ENCODE measurements at regions not wholly inside any gene's neighbourhood (a gene's known extent, or its start where the extent isn't known, plus 50 kb on each side); places are given as distances from the start of the nearest gene placed in this dataset.
A peak's percentile ranks its signal among the peaks of the same experiment; 100 is the strongest.

GRCh38 chr10:78527296-78527695, 493.6 kb downstream of the RPS24 start:
- Histone ChIP-seq H3K9ac (ENCODE audit: low read depth in 1 of 2, low read length in 2 of 2) (no peak overlapping the region), H3K4me3 (ENCODE audit: low read depth in 1 of 2, low read length in 2 of 2) (no peak overlapping the region), H3K27me3 (ENCODE audit: control insufficient read depth in 1 of 2, insufficient read depth in 2 of 2, low read length in 2 of 2) (peaks cover 0 to 2% of the 10 kb centered on the region in 2 donors), H3K9me3 (ENCODE audit: control insufficient read depth in 1 of 2, low read length in 2 of 2) (no peaks in the 10 kb centered on the region), H3K27ac (ENCODE audit: low read depth, low read length) (no peak overlapping the region), H3K4me1 (ENCODE audit: control insufficient read depth in 1 of 2, insufficient read depth in 2 of 2, low read length in 2 of 2) (peaks cover 0 to 3% of the 10 kb centered on the region in 2 donors), H3K36me3 (ENCODE audit: control insufficient read depth in 1 of 2, insufficient read depth in 2 of 2, low read length in 2 of 2) (no peaks in the 10 kb centered on the region)

GRCh38 chr10:78528749-78529204, 495.1 kb downstream of the RPS24 start:
- Histone ChIP-seq H3K4me1 (ENCODE audit: control insufficient read depth in 1 of 2, insufficient read depth in 2 of 2, low read length in 2 of 2) (peaks cover 0 to 3% of the 10 kb centered on the region in 2 donors), H3K9ac (ENCODE audit: low read depth in 1 of 2, low read length in 2 of 2) (peak overlapping the region in 1 of 2 donors; percentile 26), H3K27me3 (ENCODE audit: control insufficient read depth in 1 of 2, insufficient read depth in 2 of 2, low read length in 2 of 2) (no peaks in the 10 kb centered on the region), H3K27ac (ENCODE audit: low read depth, low read length) (no peak overlapping the region), H3K4me3 (ENCODE audit: low read depth in 1 of 2, low read length in 2 of 2) (peak overlapping the region; percentile 38 to 40), H3K9me3 (ENCODE audit: control insufficient read depth in 1 of 2, low read length in 2 of 2) (no peaks in the 10 kb centered on the region), H3K36me3 (ENCODE audit: control insufficient read depth in 1 of 2, insufficient read depth in 2 of 2, low read length in 2 of 2) (no peaks in the 10 kb centered on the region)

- Histone ChIP-seq H3K27me3 (ENCODE audit: control insufficient read depth in 1 of 2, insufficient read depth in 2 of 2, low read length in 2 of 2) (no peaks in the 10 kb centered on the region), H3K36me3 (ENCODE audit: control insufficient read depth in 1 of 2, insufficient read depth in 2 of 2, low read length in 2 of 2) (no peaks in the 10 kb centered on the region), H3K27ac (ENCODE audit: low read depth, low read length) (no peak overlapping the region), H3K4me3 (ENCODE audit: low read depth in 1 of 2, low read length in 2 of 2) (peak overlapping the region in 1 of 2 donors; percentile 38), H3K4me1 (ENCODE audit: control insufficient read depth in 1 of 2, insufficient read depth in 2 of 2, low read length in 2 of 2) (peaks cover 0 to 3% of the 10 kb centered on the region in 2 donors), H3K9me3 (ENCODE audit: control insufficient read depth in 1 of 2, low read length in 2 of 2) (no peaks in the 10 kb centered on the region), H3K9ac (ENCODE audit: low read depth in 1 of 2, low read length in 2 of 2) (no peak overlapping the region)
These were observed 495.6 kb downstream of the RPS24 start for GRCh38 chr10:78529262-78529661.

GRCh38 chr10:78531088-78531487, 497.4 kb downstream of the RPS24 start:
- Histone ChIP-seq H3K9me3 (ENCODE audit: control insufficient read depth in 1 of 2, low read length in 2 of 2) (no peaks in the 10 kb centered on the region), H3K9ac (ENCODE audit: low read depth in 1 of 2, low read length in 2 of 2) (no peak overlapping the region), H3K4me3 (ENCODE audit: low read depth in 1 of 2, low read length in 2 of 2) (no peak overlapping the region), H3K36me3 (ENCODE audit: control insufficient read depth in 1 of 2, insufficient read depth in 2 of 2, low read length in 2 of 2) (no peaks in the 10 kb centered on the region), H3K27me3 (ENCODE audit: control insufficient read depth in 1 of 2, insufficient read depth in 2 of 2, low read length in 2 of 2) (no peaks in the 10 kb centered on the region), H3K4me1 (ENCODE audit: control insufficient read depth in 1 of 2, insufficient read depth in 2 of 2, low read length in 2 of 2) (peaks cover 0 to 3% of the 10 kb centered on the region in 2 donors), H3K27ac (ENCODE audit: low read depth, low read length) (no peak overlapping the region)

- Histone ChIP-seq H3K9ac (ENCODE audit: low read depth in 1 of 2, low read length in 2 of 2) (no peak overlapping the region), H3K4me1 (ENCODE audit: control insufficient read depth in 1 of 2, insufficient read depth in 2 of 2, low read length in 2 of 2) (peaks cover 0 to 3% of the 10 kb centered on the region in 2 donors), H3K27me3 (ENCODE audit: control insufficient read depth in 1 of 2, insufficient read depth in 2 of 2, low read length in 2 of 2) (no peaks in the 10 kb centered on the region), H3K27ac (ENCODE audit: low read depth, low read length) (no peak overlapping the region), H3K36me3 (ENCODE audit: control insufficient read depth in 1 of 2, insufficient read depth in 2 of 2, low read length in 2 of 2) (no peaks in the 10 kb centered on the region), H3K9me3 (ENCODE audit: control insufficient read depth in 1 of 2, low read length in 2 of 2) (no peaks in the 10 kb centered on the region), H3K4me3 (ENCODE audit: low read depth in 1 of 2, low read length in 2 of 2) (no peak overlapping the region)
These were observed 498.9 kb downstream of the RPS24 start for GRCh38 chr10:78532480-78533042.

- Histone ChIP-seq H3K9me3 (ENCODE audit: control insufficient read depth in 1 of 2, low read length in 2 of 2) (no peaks in the 10 kb centered on the region), H3K4me1 (ENCODE audit: control insufficient read depth in 1 of 2, insufficient read depth in 2 of 2, low read length in 2 of 2) (peaks cover 0 to 3% of the 10 kb centered on the region in 2 donors), H3K4me3 (ENCODE audit: low read depth in 1 of 2, low read length in 2 of 2) (no peak overlapping the region), H3K9ac (ENCODE audit: low read depth in 1 of 2, low read length in 2 of 2) (no peak overlapping the region), H3K36me3 (ENCODE audit: control insufficient read depth in 1 of 2, insufficient read depth in 2 of 2, low read length in 2 of 2) (no peaks in the 10 kb centered on the region), H3K27me3 (ENCODE audit: control insufficient read depth in 1 of 2, insufficient read depth in 2 of 2, low read length in 2 of 2) (no peaks in the 10 kb centered on the region), H3K27ac (ENCODE audit: low read depth, low read length) (no peak overlapping the region)
These were observed 499.4 kb downstream of the RPS24 start for GRCh38 chr10:78533098-78533497.

- H3K9me3 ChIP-seq (ENCODE audit: control insufficient read depth in 1 of 2, low read length in 2 of 2), result no peaks in the 10 kb centered on the region
- no peaks in the 10 kb centered on the region for H3K36me3 ChIP-seq (ENCODE audit: control insufficient read depth in 1 of 2, insufficient read depth in 2 of 2, low read length in 2 of 2)
- H3K27ac ChIP-seq (ENCODE audit: low read depth, low read length), result no peak overlapping the region
- H3K9ac ChIP-seq (ENCODE audit: low read depth in 1 of 2, low read length in 2 of 2), result no peak overlapping the region
- H3K4me1 ChIP-seq (ENCODE audit: control insufficient read depth in 1 of 2, insufficient read depth in 2 of 2, low read length in 2 of 2), result peaks cover 0 to 3% of the 10 kb centered on the region in 2 donors
- H3K4me3 ChIP-seq (ENCODE audit: low read depth in 1 of 2, low read length in 2 of 2), result no peak overlapping the region
- no peaks in the 10 kb centered on the region for H3K27me3 ChIP-seq (ENCODE audit: control insufficient read depth in 1 of 2, insufficient read depth in 2 of 2, low read length in 2 of 2)
These were observed 500.1 kb downstream of the RPS24 start for GRCh38 chr10:78533776-78534175.

- Histone ChIP-seq H3K9ac (ENCODE audit: low read depth in 1 of 2, low read length in 2 of 2) (no peak overlapping the region), H3K27ac (ENCODE audit: low read depth, low read length) (no peak overlapping the region), H3K27me3 (ENCODE audit: control insufficient read depth in 1 of 2, insufficient read depth in 2 of 2, low read length in 2 of 2) (no peaks in the 10 kb centered on the region), H3K36me3 (ENCODE audit: control insufficient read depth in 1 of 2, insufficient read depth in 2 of 2, low read length in 2 of 2) (no peaks in the 10 kb centered on the region), H3K9me3 (ENCODE audit: control insufficient read depth in 1 of 2, low read length in 2 of 2) (no peaks in the 10 kb centered on the region), H3K4me3 (ENCODE audit: low read depth in 1 of 2, low read length in 2 of 2) (no peak overlapping the region), H3K4me1 (ENCODE audit: control insufficient read depth in 1 of 2, insufficient read depth in 2 of 2, low read length in 2 of 2) (no peaks in the 10 kb centered on the region)
These were observed 502.1 kb downstream of the RPS24 start for GRCh38 chr10:78535716-78536218.

- Histone ChIP-seq H3K9me3 (ENCODE audit: control insufficient read depth in 1 of 2, low read length in 2 of 2) (no peaks in the 10 kb centered on the region), H3K4me3 (ENCODE audit: low read depth in 1 of 2, low read length in 2 of 2) (no peak overlapping the region), H3K27ac (ENCODE audit: low read depth, low read length) (no peak overlapping the region), H3K4me1 (ENCODE audit: control insufficient read depth in 1 of 2, insufficient read depth in 2 of 2, low read length in 2 of 2) (peaks cover 8 to 9% of the 10 kb centered on the region in 2 donors), H3K27me3 (ENCODE audit: control insufficient read depth in 1 of 2, insufficient read depth in 2 of 2, low read length in 2 of 2) (no peaks in the 10 kb centered on the region), H3K9ac (ENCODE audit: low read depth in 1 of 2, low read length in 2 of 2) (no peak overlapping the region), H3K36me3 (ENCODE audit: control insufficient read depth in 1 of 2, insufficient read depth in 2 of 2, low read length in 2 of 2) (no peaks in the 10 kb centered on the region)
These were observed 503.4 kb downstream of the RPS24 start for GRCh38 chr10:78537018-78537417.

- no peak overlapping the region for H3K4me3 ChIP-seq (ENCODE audit: low read depth in 1 of 2, low read length in 2 of 2)
- H3K27me3 ChIP-seq (ENCODE audit: control insufficient read depth in 1 of 2, insufficient read depth in 2 of 2, low read length in 2 of 2), result no peaks in the 10 kb centered on the region
- H3K36me3 ChIP-seq (ENCODE audit: control insufficient read depth in 1 of 2, insufficient read depth in 2 of 2, low read length in 2 of 2), result no peaks in the 10 kb centered on the region
- no peaks in the 10 kb centered on the region for H3K9me3 ChIP-seq (ENCODE audit: control insufficient read depth in 1 of 2, low read length in 2 of 2)
- H3K4me1 ChIP-seq (ENCODE audit: control insufficient read depth in 1 of 2, insufficient read depth in 2 of 2, low read length in 2 of 2), result peaks cover 15 to 20% of the 10 kb centered on the region in 2 donors
- H3K9ac ChIP-seq (ENCODE audit: low read depth in 1 of 2, low read length in 2 of 2), result no peak overlapping the region
- H3K27ac ChIP-seq (ENCODE audit: low read depth, low read length), result no peak overlapping the region
These were observed 505.6 kb downstream of the RPS24 start for GRCh38 chr10:78539247-78539766.
